ENCODE measurements at regions not wholly inside any gene's neighbourhood (a gene's known extent, or its start where the extent isn't known, plus 50 kb on each side); places are given as distances from the start of the nearest gene placed in this dataset.

DNA sequence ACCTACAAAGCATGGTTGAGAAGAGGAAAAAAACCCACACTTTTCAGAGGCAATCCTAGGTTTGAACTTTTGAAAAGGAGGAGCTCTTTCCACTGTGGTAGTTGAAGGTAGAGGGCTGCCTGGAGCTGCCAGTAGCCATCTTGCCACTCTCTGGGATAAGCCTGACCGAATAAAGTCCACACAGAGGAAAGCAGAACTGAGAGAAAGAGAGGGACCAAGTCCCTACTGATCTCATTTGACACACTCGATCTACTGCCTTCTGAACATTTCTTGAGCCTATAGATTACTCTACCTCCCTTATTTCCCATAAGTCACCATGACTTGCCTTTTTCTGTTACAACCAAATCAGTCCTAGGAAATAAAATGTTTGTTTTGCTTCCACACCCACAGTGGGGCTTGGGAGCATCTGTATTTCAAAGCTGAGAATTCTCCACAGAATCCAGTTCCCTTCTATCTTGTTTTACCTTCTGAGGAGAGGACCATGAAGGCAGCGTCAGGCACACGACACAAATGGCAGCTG lies 147.0 kb upstream of the PTPRK start:
- no peak for DNase-seq (ENCODE audit: low spot score)

GRCh38 chr6:128666405-128666804 lies 146.0 kb upstream of the PTPRK start:
- no peak for DNase-seq (ENCODE audit: low spot score)

GRCh38 chr6:128663238-128663637 lies 142.8 kb upstream of the PTPRK start:
- DNase-seq (ENCODE audit: low spot score) = no peak

DNA sequence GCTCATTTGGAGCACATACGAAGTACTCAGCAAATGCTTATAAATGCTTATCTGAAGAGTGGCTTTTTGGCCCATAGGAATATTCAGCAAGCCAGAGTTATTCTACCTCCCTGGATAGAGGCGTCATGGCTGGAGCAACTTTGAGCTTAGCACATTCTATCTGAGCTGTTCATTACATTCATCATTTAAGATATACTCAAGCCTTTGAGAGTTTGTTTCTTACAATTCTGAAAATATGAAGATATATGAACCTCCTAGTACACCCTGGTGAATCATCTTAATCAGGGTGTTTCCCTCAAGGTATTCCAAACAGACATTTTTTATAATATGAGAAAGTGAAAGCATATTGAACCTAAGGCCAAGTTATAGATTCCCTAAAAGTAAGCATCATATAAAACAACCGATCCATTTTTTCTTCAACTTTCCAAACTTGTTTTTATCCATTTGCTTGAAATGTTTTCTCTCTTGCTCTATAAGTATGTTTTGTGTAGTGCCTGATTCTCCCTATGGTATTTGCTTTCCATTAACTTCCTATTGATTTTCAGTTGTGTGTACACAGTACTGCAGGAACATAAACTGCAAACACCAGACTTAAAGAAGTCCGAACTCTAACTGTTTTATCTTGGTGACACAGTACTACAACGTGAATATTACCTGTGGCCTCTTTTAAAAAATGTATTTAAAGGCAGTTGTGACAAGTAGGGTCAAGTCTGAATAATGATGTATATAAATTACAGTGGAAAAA lies 139.7 kb upstream of the PTPRK start:
- DNase-seq (ENCODE audit: low spot score) = no peak

DNA sequence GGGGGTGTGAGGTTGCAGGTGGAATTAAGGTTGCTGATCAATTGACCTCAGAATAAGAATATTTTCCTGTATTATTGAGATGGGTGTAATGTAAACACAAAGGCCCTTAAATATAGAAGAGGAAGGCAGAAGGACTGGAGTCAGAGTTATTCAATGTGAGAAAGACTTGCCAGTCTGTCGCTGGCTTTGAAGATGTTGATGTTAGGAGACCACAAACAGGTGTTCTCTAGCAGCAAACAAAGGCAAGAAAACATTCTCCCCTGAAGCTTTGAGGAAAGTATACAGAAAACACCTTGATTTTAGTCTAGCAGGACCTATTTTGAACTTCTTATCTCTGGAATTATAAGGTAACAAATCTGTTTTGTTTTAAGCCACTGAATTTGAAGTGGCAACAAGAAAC lies 138.9 kb upstream of the PTPRK start:
- no peak for DNase-seq (ENCODE audit: low spot score)

GRCh38 chr6:128657181-128657580 lies 136.8 kb upstream of the PTPRK start:
- DNase-seq (ENCODE audit: low spot score) = no peak

GRCh38 chr6:128655978-128656498 lies 135.6 kb upstream of the PTPRK start:
- DNase-seq (ENCODE audit: low spot score) = peak; percentile 58

- DNase-seq (ENCODE audit: low spot score) = no peak
Measured at GRCh38 chr6:128648022-128648598, 127.7 kb upstream of the PTPRK start.

DNA sequence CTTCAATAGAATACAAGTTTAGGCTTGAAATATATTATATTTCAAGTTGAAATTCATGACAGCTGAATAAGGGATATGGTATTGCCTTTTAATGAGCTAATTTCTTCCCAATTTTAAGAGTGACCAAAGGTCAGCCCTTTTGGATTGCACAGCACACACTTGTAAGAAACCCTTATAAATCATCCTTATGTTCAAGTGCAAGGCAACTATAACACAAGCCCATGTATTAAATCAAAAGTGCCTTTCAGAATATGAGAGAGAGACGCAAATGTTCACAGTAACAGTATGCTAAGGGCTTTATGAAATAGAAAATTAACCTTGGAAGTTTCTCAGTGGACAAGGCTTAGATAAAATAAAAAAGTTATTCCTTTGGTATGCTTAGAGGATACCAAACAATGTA lies 121.7 kb upstream of the PTPRK start:
- no peak for DNase-seq (ENCODE audit: low spot score)

- DNase-seq (ENCODE audit: low spot score) = no peak
Measured at GRCh38 chr6:128641703-128642102, 121.3 kb upstream of the PTPRK start.

GRCh38 chr6:128638817-128639216 lies 118.4 kb upstream of the PTPRK start:
- DNase-seq (ENCODE audit: low spot score) = no peak

DNA sequence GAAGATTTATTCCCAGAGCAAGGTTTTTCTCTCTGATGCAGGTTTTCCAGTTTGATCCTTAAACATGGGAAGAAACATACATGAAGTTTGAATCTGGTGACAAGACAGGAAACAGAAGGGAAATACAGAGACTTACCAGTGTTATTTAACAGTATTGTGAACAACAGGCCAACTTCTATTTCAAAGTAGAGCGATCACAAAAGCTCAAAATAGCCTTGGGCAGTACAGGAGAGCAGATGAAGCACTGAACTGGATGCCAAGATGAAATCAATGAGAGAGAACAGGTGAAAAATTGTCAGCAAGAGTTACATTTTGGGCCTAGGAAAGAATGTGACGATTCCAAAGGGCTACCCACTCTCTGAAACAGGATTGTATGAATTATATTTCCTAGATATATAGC lies 114.8 kb upstream of the PTPRK start:
- DNase-seq (ENCODE audit: low spot score) = no peak

GRCh38 chr6:128632131-128632530 lies 111.7 kb upstream of the PTPRK start:
- no peak for DNase-seq (ENCODE audit: low spot score)

DNA sequence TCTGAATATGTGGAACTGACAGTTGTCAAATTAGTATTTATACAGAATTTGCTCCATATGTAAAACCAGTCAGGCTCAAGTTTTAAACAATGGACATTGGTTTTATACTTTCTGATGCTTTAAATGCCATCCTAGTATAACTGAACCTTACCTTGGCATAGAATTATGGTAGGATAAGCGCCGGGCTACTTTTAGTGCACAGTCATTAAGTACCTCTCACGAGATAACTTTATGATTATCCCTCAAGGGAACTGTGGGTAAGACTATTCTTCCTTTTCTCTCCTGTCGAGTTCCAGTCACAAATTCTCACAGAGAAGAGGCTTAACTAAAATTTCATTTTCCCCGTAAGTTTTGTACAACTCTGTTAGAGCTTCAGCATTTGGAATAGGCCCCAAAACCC lies 110.6 kb upstream of the PTPRK start:
- no peak for DNase-seq (ENCODE audit: low spot score)

GRCh38 chr6:128630213-128630612 lies 109.8 kb upstream of the PTPRK start:
- no peak for DNase-seq (ENCODE audit: low spot score)

- no peak for DNase-seq (ENCODE audit: low spot score)
Measured at GRCh38 chr6:128617285-128617684, 96.9 kb upstream of the PTPRK start.

- DNase-seq (ENCODE audit: low spot score) = no peak
Measured at GRCh38 chr6:128616342-128616741, 95.9 kb upstream of the PTPRK start.

DNA sequence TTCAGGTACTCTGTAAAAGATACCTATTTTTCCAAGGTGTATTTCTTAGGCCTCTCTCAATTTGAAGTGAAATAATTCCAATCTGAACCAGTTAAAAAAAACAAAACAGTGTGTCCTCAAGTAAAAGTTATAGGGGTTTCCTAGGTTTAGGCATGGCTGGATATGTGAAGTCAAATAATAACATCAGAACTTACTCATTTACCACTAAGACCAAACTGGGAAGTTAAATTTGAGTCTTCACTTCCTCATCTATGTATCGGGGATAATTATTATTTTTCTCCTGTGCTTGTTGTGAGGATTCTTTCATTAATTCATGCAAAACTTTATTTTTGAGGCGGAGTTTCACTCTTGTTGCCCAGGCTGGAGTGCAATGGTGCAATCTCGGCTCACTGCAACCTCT lies 86.2 kb upstream of the PTPRK start:
- no peak for DNase-seq (ENCODE audit: low spot score)

GRCh38 chr6:128605961-128606360 lies 85.6 kb upstream of the PTPRK start:
- DNase-seq (ENCODE audit: low spot score) = no peak

DNA sequence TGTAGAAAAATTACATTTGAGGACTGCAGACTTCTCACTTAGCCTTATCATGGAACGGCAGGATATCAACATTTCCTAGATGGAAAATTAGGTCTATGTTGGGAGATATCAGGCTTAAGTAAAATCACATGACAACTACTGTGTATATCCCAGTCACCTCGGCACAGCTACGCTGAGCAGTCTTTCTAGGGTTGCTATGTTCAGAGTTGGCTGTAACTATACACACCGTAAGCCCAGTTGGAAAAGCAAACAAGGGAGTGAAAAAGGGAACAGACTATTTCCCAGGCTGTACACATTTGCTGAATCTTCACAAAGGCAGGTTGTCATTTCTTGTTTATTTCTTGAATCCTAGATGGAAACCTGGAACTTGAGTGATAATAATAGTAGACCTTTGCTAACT lies 80.7 kb upstream of the PTPRK start:
- no peak for DNase-seq (ENCODE audit: low spot score)

- DNase-seq (ENCODE audit: low spot score) = peak; percentile 81
Measured at GRCh38 chr6:128600397-128600951, 80.1 kb upstream of the PTPRK start.

GRCh38 chr6:128599036-128599435 lies 78.6 kb upstream of the PTPRK start:
- no peak for DNase-seq (ENCODE audit: low spot score)

DNA sequence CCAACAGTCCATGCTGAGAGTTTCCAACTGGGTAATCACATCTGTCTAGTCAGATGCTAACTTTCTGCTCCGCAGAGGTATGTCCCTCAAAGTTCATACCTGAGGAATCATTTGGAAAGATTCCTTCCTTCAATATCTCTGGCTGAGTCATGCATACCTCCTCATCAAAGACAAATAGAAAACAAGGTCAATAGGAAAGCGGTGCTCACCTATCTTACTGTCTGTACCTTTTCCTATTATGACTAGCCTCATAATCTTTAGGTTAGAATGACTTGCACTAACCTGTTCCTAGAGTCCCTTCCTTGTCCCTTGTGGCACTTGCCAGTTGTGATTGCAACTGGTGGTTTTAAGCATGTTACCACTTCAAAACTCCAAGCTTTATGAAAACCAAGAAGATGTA lies 78.2 kb upstream of the PTPRK start:
- DNase-seq (ENCODE audit: low spot score) = no peak

Measured in H4 (cell line).